C4-2B (cell line): ENCODE measurements at regions not wholly inside any gene's neighbourhood (a gene's known extent, or its start where the extent isn't known, plus 50 kb on each side); places are given as distances from the start of the nearest gene placed in this dataset.

Source experiments
- H3K27ac ChIP-seq: fragments of 450-650 bp; 2 replicates; pipeline ENCODE4 v1.5.1; 2017
- CTCF ChIP-seq: fragments of 450-650 bp; conservative IDR thresholded peaks from 2 replicates; pipeline ENCODE4 v1.5.1; 2017; ENCODE audit warnings: mild to moderate bottlenecking
- ZFX ChIP-seq: fragments of 450-650 bp; IDR thresholded peaks from 2 replicates; pipeline ENCODE4 v1.6.1; 2017

- H3K27ac ChIP-seq, result no peak overlapping the region
- TF ChIP-seq CTCF (no peak), ZFX (no peak)
Observed at GRCh38 chr22:49617866-49618676, 209.6 kb downstream of the BRD1 start.

GRCh38 chr22:49617264-49617663, 210.4 kb downstream of the BRD1 start:
- TF ChIP-seq CTCF (no peak), ZFX (no peak)
- H3K27ac ChIP-seq, result no peak overlapping the region

DNA sequence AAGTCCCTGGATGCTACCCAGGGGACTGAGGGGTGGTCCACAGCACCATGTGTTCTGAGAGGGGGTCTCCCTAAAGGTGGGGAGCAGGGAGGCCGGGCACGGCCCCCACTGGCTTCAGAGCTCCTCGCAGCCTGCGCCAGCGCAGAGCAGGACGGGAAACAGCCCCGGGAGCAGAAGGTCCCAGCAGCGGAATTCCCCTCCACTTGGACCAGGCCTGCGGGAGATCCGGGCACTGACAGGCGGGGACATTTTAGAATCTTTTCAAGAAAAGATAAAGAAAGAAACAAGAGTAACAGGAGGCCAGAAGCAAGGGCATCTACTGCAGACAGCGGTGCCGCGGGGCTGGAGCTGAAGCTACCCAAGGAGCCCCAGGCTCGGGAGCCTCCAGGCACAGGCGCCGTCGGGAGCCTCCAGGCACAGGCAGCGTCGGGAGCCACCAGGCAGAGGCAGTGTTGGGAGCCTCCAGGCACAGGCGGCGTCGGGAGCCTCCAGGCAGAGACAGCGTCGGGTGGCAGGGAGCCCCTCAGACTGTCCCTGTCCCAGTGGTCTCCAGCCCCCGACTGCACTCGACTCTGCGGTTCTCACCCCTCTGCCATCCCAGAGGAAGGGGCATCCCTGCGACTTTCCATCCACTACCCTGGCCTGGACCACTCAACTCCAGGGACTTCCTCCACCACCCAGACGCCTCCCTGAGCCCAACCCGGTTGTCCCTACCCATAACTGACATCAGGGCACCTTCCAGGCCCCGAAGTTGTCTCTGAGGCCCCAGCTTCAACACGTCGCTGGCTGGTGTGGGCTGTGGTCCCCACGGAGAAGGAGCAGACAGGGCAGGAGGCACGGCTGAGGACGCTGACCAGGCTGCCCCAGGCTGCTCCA, 211.1 kb downstream of the BRD1 start:
- no peak overlapping the region for H3K27ac ChIP-seq
- no peak for TF ChIP-seq CTCF

DNA sequence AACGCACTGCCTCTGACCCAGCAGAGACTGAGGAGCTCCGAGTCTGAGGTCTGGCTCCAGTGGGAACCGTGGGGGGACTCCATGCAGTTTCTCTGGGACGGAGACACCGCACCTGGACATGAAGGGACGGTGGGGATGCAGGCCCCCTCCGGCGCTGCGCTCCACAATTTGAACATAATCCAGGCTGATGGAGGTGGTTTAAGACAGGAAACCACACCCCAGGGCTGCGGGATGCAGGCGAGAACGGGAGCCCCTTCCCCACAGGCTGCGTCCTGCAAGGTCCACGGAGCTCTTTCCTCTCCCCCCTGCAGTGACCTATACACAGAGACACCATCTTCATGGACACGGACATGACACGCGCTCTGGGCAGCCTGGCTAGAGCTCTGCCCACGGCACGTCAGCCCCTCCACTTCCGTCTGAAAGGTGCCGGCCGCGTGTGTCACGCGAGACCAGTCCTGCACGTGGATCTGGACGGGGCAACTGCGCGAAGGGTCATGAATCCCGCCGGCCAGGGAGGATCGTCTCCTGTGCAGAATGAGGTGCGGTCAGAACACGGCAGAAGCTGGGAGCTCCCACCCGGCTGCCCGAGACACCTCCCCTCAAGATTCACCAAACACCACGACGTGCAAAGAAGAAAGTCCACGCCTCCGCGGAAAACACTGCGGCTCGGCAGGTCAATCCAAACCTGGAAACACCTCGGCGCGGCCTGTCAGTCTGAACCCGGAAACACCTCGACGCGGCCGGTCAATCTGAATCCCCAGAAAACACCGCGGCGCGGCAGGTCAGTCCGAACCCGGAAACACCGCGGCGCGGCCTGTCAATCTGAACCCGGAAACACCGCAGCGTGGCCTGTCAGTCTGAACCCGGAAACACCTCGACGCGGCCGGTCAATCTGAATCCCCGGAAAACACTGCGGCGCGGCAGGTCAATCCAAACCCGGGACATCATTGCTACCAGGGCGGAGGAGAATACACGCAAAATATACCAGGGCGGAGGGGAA, 212.4 kb downstream of the BRD1 start:
- no peak overlapping the region for H3K27ac ChIP-seq
- no peak for TF ChIP-seq CTCF
- no peak for TF ChIP-seq ZFX

DNA sequence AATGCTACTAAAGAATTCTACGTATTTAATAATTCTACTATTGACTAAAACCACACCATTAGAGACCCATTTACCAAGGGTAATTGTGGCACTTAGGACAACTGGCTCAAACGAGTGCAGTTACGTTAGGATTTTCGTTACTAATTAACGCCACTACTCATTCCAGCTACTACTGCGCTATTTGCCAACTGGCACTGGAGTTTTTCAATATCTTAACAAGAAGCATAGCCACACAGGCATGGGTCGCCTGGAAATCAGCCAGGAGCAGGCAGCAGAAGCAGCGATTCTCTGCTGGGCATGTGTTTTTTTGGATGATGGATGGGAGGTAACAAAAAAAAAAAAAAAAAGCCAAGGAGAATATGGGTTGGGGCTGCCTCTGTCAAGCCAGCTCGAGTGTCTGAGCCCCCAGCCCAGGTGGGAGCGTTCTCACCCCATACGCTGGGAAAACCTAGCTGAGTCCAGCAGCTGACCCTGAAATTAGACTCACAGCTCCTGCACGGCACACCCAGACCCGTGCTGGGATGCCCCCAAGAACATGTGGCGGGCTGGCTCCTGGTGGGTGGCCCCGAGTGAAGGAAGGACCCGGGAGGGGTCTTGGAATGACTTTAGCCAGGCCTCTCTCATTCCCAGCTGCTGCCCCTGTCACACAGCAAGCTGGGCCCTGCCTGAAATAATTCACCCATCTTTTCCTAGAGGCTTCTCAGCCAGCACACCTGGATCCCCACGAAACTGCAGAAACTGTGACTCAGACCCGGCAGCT, 214.0 kb downstream of the BRD1 start:
- H3K27ac ChIP-seq, result no peak overlapping the region

More for the DNA sequence above, 214.0 kb downstream of the BRD1 start:
- TF ChIP-seq CTCF, result no peak
